Left ventricle myocardium inferior (tissue), 1 donor: ENCODE measurements at regions not wholly inside any gene's neighbourhood (a gene's known extent, or its start where the extent isn't known, plus 50 kb on each side); places are given as distances from the start of the nearest gene placed in this dataset.

Experiments
- DNase-seq: peaks from one replicate; pipeline ENCODE4 v3.0.0-alpha.2; 2020
- H3K27ac ChIP-seq: fragments of 200-600 bp; replicated peaks from 2 replicates; pipeline ENCODE4 v1.8.0; 2021
- H3K27me3 ChIP-seq: fragments of 200-600 bp; 2 replicates; pipeline ENCODE4 v1.8.0; 2021; ENCODE audit warnings: low read depth
- H3K36me3 ChIP-seq: fragments of 200-600 bp; 2 replicates; pipeline ENCODE4 v1.8.0; 2021
- H3K4me1 ChIP-seq: fragments of 200-600 bp; 2 replicates; pipeline ENCODE4 v1.8.0; 2021
- H3K4me3 ChIP-seq: fragments of 200-600 bp; 2 replicates; pipeline ENCODE4 v1.8.0; 2021; ENCODE audit warnings: mild to moderate bottlenecking, moderate library complexity
- H3K9me3 ChIP-seq: fragments of 200-600 bp; replicated peaks from 2 replicates; pipeline ENCODE4 v1.8.0; 2021
- intact Hi-C: fragments of 100-400 bp; cut with micrococcal nuclease; formaldehyde crosslinking; loops from one replicate; pipeline ENCODE4 v1.11.0; 2022
- TF ChIP-seq, protein P1 (sequence below): fragments of 200-600 bp; IDR thresholded peaks from 2 replicates; pipeline ENCODE4 v1.8.0; 2021; ENCODE audit warnings: antibody characterized with exemption, mild to moderate bottlenecking, borderline replicate concordance
- donor health status: DM: no; HTN: yes; CAD: no; lungs with severe emphysema.

- no peak overlapping the region for H3K27ac ChIP-seq
- TF ChIP-seq, protein P1, sequence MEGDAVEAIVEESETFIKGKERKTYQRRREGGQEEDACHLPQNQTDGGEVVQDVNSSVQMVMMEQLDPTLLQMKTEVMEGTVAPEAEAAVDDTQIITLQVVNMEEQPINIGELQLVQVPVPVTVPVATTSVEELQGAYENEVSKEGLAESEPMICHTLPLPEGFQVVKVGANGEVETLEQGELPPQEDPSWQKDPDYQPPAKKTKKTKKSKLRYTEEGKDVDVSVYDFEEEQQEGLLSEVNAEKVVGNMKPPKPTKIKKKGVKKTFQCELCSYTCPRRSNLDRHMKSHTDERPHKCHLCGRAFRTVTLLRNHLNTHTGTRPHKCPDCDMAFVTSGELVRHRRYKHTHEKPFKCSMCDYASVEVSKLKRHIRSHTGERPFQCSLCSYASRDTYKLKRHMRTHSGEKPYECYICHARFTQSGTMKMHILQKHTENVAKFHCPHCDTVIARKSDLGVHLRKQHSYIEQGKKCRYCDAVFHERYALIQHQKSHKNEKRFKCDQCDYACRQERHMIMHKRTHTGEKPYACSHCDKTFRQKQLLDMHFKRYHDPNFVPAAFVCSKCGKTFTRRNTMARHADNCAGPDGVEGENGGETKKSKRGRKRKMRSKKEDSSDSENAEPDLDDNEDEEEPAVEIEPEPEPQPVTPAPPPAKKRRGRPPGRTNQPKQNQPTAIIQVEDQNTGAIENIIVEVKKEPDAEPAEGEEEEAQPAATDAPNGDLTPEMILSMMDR = no peak
- no peaks in the 10 kb centered on the region for H3K36me3 ChIP-seq
- no peak for DNase-seq
- intact Hi-C loops = no loop called here
- no peaks in the 10 kb centered on the region for H3K9me3 ChIP-seq
- peaks cover 10% of the 10 kb centered on the region for H3K4me1 ChIP-seq
- no peak overlapping the region for H3K4me3 ChIP-seq
- H3K27me3 ChIP-seq = no peaks in the 10 kb centered on the region
These were observed 348.4 kb upstream of the THBS1 start for GRCh38 chr15:39232512-39232911.

DNA sequence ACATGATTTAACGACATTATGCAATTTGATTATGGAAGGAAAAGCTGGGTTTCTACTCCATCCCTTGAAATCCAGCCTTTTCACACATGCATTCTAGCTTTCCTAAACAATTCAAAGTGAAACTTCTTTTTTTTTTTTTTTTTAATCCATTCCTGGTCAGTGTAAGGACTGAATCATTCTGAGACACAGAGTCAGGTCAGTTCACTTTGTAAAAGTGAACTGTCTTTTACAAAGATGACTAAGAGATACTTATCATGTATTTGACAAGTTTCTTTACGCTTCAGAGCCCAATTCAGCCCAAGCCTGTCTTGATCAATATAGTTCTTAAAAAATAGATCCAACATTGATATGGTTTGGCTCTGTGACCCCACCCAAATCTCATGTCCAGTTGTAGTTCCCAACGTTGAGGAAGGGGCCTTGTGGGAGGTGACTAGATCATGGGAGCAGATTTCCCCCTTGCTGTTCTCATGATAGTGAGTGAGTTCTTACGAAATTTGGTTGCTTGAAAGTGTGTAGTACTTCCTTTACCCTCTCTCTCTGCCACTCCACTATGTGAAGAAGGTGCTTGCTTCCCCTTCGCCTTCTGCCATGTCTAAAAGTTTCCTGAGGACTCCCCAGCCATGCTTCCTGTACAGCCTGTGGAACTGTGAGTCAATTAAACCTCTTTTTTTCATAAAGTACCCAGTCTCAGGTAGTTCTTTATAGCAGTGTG, 345.6 kb upstream of the THBS1 start:
- TF ChIP-seq, protein P1 = no peak
- Histone ChIP-seq H3K4me1 (peaks cover 5% of the 10 kb centered on the region), H3K27me3 (no peaks in the 10 kb centered on the region), H3K4me3 (no peak overlapping the region), H3K9me3 (no peaks in the 10 kb centered on the region), H3K36me3 (no peaks in the 10 kb centered on the region), H3K27ac (no peak overlapping the region)
- intact Hi-C loops = no loop called here
- DNase-seq = no peak

DNA sequence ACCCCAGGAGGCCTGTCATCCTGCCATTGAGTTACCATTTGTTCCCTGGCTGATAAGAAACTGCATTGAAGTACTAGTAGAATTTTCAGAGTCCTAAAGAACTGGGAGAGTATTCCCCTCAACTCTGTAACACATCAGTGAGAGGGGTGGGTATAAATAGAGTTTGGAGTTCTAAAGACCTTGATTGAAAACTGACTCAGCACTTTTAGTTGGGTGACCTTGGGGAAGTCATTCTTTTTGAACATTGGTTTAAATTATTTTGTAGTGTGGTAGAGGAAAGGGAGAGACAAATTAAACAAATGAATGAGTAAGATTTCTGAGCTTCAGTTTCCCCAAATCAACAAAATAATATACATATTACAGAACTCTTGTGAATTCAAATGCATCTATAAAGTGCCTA, 344.5 kb upstream of the THBS1 start:
- H3K27me3 ChIP-seq = no peaks in the 10 kb centered on the region
- no peaks in the 10 kb centered on the region for H3K4me1 ChIP-seq
- DNase-seq = no peak
- H3K9me3 ChIP-seq = peaks cover 7% of the 10 kb centered on the region
- no peaks in the 10 kb centered on the region for H3K36me3 ChIP-seq
- intact Hi-C loops = no loop called here
- H3K4me3 ChIP-seq = no peak overlapping the region
- H3K27ac ChIP-seq = no peak overlapping the region
- TF ChIP-seq, protein P1 = no peak

DNA sequence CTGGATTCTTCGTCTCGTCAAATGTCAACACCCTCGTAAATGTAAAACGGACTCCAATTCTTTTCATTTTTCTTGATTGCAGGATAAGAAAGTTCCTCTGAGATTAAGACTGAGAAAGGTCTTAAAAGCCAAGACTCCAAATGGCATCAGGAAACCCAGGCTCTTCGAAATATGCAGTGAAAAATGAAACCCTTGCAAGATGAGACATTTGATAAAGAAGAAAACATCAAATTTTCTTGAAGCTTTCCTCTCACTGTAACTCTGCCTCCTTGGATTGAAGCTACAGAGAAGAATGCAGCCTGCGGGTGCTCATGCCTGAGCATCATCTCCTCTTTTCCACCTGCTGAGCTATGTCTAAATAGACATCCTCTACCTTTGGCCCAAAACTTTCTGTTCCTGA, 342.4 kb upstream of the THBS1 start:
- Histone ChIP-seq H3K4me3 (no peak overlapping the region), H3K27me3 (no peaks in the 10 kb centered on the region), H3K4me1 (no peaks in the 10 kb centered on the region), H3K9me3 (peaks cover 7% of the 10 kb centered on the region), H3K27ac (no peak overlapping the region), H3K36me3 (no peaks in the 10 kb centered on the region)
- intact Hi-C loops = no loop called here
- TF ChIP-seq, protein P1 = no peak
- DNase-seq = no peak

DNA sequence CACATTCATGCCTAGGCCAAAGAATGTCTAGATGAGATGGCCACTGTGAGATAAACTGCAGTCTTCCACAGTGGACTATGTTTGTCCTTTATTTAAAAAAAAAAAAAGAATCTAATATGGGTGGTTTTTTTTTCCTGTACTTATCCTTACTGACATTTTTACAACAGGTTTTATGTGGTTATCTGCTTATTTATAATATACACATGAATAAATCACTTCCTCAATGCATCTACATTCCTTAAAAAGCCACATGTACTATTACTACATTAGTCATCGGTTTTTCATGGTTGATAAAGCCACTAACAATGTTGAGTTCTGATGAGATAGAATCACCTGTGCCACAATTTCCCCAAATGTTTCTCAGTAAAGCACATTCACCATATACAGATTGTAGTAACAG, 341.3 kb upstream of the THBS1 start:
- TF ChIP-seq, protein P1 = no peak
- Histone ChIP-seq H3K36me3 (no peaks in the 10 kb centered on the region), H3K4me1 (no peaks in the 10 kb centered on the region), H3K27me3 (no peaks in the 10 kb centered on the region), H3K9me3 (peaks cover 7% of the 10 kb centered on the region), H3K27ac (no peak overlapping the region), H3K4me3 (no peak overlapping the region)
- intact Hi-C loops = no loop called here
- DNase-seq = no peak
